ENCODE measurements at regions not wholly inside any gene's neighbourhood (a gene's known extent, or its start where the extent isn't known, plus 50 kb on each side); places are given as distances from the start of the nearest gene placed in this dataset.

DNA sequence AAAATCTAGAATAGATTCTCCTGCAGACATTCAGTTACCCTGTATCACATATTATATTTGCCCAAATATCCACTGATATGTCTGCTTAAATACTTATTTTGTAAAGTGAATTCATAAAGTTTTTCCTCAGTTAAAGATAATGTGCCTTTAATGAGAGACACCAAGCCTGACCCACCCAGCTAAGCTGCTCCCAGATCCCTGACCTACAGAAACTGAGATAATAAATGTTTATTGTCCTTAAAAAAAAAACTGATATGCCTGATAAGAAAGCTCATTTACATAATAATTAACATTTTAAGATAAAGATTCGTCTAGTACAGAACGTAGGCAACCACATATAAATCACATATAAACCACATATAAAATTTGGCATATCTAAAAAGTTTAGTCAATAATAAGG, 161.7 kb upstream of the RAP2B start:
- TF ChIP-seq POLR2AphosphoS2 (IDR thresholded peaks at IDR 0.05; ENCODE audit: low read depth, low read length) (no peak), ZNF274 (IDR thresholded peaks at IDR 0.05; ENCODE audit: insufficient read depth, insufficient read length) (no peak)

Measured in GM12878 (cell line).